Natural killer cell (primary cell): ENCODE measurements at regions not wholly inside any gene's neighbourhood (a gene's known extent, or its start where the extent isn't known, plus 50 kb on each side); places are given as distances from the start of the nearest gene placed in this dataset.
"Not testable (repeated sequence)": the region's sequence is repeated elsewhere in the genome, so short reads cannot be mapped to it uniquely, and the experiment has no call there.

Experiments used
- ATAC-seq, 3 donors: fragments of 150-1000 bp in 2 of 3; fragments of 200-7000 bp in 1 of 3; cut with Tn5 transposase; 1 replicate in 1 of 3; 2 replicates in 2 of 3; pipeline ENCODE4 v1.10.0; 2021; ENCODE audit warnings: mild to moderate bottlenecking in 2 of 3, moderate library complexity in 2 of 3
- DNase-seq, 2 donors: peaks; one replicate each; pipeline versions ENCODE4 v3.0.0 to v3.0.0-alpha.2; 2013 to 2021; ENCODE audit warnings: mixed read lengths in 1 of 2
- H3K27ac ChIP-seq: one replicate; pipeline ENCODE4 v1.5.1; 2013; ENCODE audit warnings: mild to moderate bottlenecking, low read length
- H3K27me3 ChIP-seq: one replicate; pipeline ENCODE4 v1.6.1; 2013; ENCODE audit warnings: low read length; ENCODE audit not compliant: control insufficient read depth, insufficient read depth
- H3K36me3 ChIP-seq: one replicate; pipeline ENCODE4 v1.6.1; 2013; ENCODE audit warnings: low read length; ENCODE audit not compliant: control insufficient read depth, insufficient read depth
- H3K4me1 ChIP-seq: one replicate; pipeline ENCODE4 v1.6.1; 2013; ENCODE audit warnings: low read length; ENCODE audit not compliant: control insufficient read depth, insufficient read depth
- H3K4me3 ChIP-seq: one replicate; pipeline ENCODE4 v1.5.1; 2013; ENCODE audit warnings: low read length
- H3K9me3 ChIP-seq: one replicate; pipeline ENCODE4 v1.6.1; 2013; ENCODE audit warnings: low read length; ENCODE audit not compliant: control insufficient read depth, insufficient read depth
- H3K27ac Mint-ChIP-seq, 2 donors: one replicate each; pipeline ENCODE4 v1.8.0; 2022; ENCODE audit warnings: mild to moderate bottlenecking in 2 of 2, mixed read lengths in 2 of 2, moderate library complexity in 1 of 2
- H3K27me3 Mint-ChIP-seq, 2 donors: one replicate each; pipeline ENCODE4 v1.8.0; 2022; ENCODE audit warnings: low read depth in 2 of 2, mixed read lengths in 2 of 2
- H3K36me3 Mint-ChIP-seq: one replicate; pipeline ENCODE4 v1.8.0; 2022; ENCODE audit warnings: mixed read lengths
- H3K4me1 Mint-ChIP-seq, 2 donors: one replicate each; pipeline ENCODE4 v1.8.0; 2022; ENCODE audit warnings: mixed read lengths in 2 of 2
- H3K4me3 Mint-ChIP-seq: one replicate; pipeline ENCODE4 v1.8.0; 2022; ENCODE audit warnings: mild to moderate bottlenecking, moderate library complexity, mixed read lengths
- H3K9me3 Mint-ChIP-seq, 2 donors: one replicate each; pipeline ENCODE4 v1.8.0; 2022; ENCODE audit warnings: mixed read lengths in 2 of 2
- WGBS: methylation state at CpG from one replicate; pipeline ENCODE4 v1.1.7; 2013; ENCODE audit warnings: missing lambda C conversion rate; ENCODE audit not compliant: insufficient coverage; 5-methylcytosine and 5-hydroxymethylcytosine counted together
- intact Hi-C: fragments of 100-400 bp; cut with micrococcal nuclease; formaldehyde crosslinking; loops from one replicate; pipeline ENCODE4 v1.14.2; 2022
- TF ChIP-seq, protein P1 (sequence below): fragments of 200-600 bp; IDR thresholded peaks from one replicate; pipeline ENCODE4 v1.8.0; 2022; ENCODE audit warnings: antibody characterized with exemption

- Histone ChIP-seq H3K4me1 (no peaks in the 10 kb centered on the region), H3K36me3 (no peaks in the 10 kb centered on the region), H3K27ac (no peak overlapping the region), H3K9me3 (peaks cover 10% of the 10 kb centered on the region), H3K4me3 (no peak overlapping the region), H3K27me3 (no peaks in the 10 kb centered on the region)
- H3K9me3 Mint-ChIP-seq = peaks cover 2 to 12% of the 10 kb centered on the region in 2 donors
- DNase-seq (no peak), ATAC-seq (no peak)
- H3K4me3 Mint-ChIP-seq = no peak overlapping the region
- H3K36me3 Mint-ChIP-seq = peaks cover 29% of the 10 kb centered on the region
- H3K27me3 Mint-ChIP-seq = peaks cover 11 to 17% of the 10 kb centered on the region in 2 donors
- intact Hi-C loops = no loop called here
- TF ChIP-seq, protein P1, sequence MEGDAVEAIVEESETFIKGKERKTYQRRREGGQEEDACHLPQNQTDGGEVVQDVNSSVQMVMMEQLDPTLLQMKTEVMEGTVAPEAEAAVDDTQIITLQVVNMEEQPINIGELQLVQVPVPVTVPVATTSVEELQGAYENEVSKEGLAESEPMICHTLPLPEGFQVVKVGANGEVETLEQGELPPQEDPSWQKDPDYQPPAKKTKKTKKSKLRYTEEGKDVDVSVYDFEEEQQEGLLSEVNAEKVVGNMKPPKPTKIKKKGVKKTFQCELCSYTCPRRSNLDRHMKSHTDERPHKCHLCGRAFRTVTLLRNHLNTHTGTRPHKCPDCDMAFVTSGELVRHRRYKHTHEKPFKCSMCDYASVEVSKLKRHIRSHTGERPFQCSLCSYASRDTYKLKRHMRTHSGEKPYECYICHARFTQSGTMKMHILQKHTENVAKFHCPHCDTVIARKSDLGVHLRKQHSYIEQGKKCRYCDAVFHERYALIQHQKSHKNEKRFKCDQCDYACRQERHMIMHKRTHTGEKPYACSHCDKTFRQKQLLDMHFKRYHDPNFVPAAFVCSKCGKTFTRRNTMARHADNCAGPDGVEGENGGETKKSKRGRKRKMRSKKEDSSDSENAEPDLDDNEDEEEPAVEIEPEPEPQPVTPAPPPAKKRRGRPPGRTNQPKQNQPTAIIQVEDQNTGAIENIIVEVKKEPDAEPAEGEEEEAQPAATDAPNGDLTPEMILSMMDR = no peak
- no peaks in the 10 kb centered on the region for H3K4me1 Mint-ChIP-seq
- H3K27ac Mint-ChIP-seq = no peak overlapping the region
Measured at GRCh38 chr2:175342085-175342484, 160.6 kb upstream of the ATP5MC3 start.

DNA sequence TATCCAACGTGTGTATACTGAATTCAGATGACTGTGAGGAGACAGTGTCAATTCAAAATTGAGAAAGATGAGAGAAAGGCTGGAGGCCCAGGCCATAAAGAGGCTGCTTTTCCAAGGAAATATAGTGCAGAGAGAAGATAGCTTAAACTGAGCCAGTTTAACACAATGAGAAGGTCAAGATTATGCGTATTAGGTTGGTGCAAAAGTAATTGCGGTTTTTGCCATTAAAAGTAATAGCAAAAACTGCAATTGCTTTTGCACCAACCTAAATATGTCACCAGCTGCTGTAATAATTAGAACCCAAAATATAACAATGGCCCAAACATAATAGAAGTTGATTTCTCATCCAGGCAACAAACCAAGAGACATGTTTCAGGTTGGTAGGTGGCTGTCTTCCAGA, 148.7 kb upstream of the ATP5MC3 start:
- DNase-seq (no peak), ATAC-seq (no peak)
- WGBS = 95% methylated on average over 3 of the region's 3 CpGs
- Histone ChIP-seq H3K9me3 (peaks cover 7% of the 10 kb centered on the region), H3K27ac (no peak overlapping the region), H3K27me3 (peaks cover 2% of the 10 kb centered on the region), H3K4me1 (no peaks in the 10 kb centered on the region), H3K4me3 (no peak overlapping the region), H3K36me3 (no peaks in the 10 kb centered on the region)
- TF ChIP-seq, protein P1 = no peak
- peaks cover 2 to 9% of the 10 kb centered on the region in 2 donors for H3K27me3 Mint-ChIP-seq
- peaks cover 13% of the 10 kb centered on the region for H3K36me3 Mint-ChIP-seq
- intact Hi-C loops = no loop called here
- no peak overlapping the region for H3K27ac Mint-ChIP-seq
- H3K4me3 Mint-ChIP-seq = no peak overlapping the region
- H3K4me1 Mint-ChIP-seq = no peaks in the 10 kb centered on the region
- H3K9me3 Mint-ChIP-seq = peaks cover 0 to 2% of the 10 kb centered on the region in 2 donors

DNA sequence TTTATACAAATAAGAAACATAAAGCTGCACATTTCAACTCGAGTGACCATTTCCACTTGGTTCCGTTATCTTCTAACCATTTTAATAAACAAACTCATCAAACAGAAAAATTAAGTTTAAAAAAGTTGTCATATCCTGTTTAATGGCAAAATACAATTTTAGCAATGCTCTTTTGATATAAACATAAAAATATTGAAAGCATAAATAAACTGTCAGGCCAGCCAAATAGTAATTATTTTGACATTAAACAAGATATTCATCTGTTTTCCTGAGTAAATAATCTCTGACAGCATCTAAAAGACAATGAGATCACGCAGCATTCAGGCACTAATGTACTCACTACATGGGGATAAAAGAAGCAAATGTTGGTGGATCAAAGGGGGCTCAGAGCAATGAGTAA, 145.3 kb upstream of the ATP5MC3 start:
- Mint-ChIP-seq H3K4me3 (no peak overlapping the region), H3K36me3 (peaks cover 14% of the 10 kb centered on the region), H3K27ac (no peak overlapping the region), H3K27me3 (peaks cover under 1 to 3% of the 10 kb centered on the region in 2 donors), H3K4me1 (no peaks in the 10 kb centered on the region), H3K9me3 (peaks cover 0 to 2% of the 10 kb centered on the region in 2 donors)
- no peak for ATAC-seq
- Histone ChIP-seq H3K4me3 (no peak overlapping the region), H3K27me3 (no peaks in the 10 kb centered on the region), H3K27ac (no peak overlapping the region), H3K9me3 (peaks cover 7% of the 10 kb centered on the region), H3K36me3 (no peaks in the 10 kb centered on the region), H3K4me1 (no peaks in the 10 kb centered on the region)
- 100% methylated on average over 2 of the region's 3 CpGs for WGBS
- TF ChIP-seq, protein P1 = no peak
- no peak for DNase-seq
- intact Hi-C loops = no loop called here

- H3K4me1 ChIP-seq, intact Hi-C loops, H3K9me3 ChIP-seq, H3K36me3 ChIP-seq, H3K27ac Mint-ChIP-seq, H3K27me3 ChIP-seq, H3K4me3 Mint-ChIP-seq, DNase-seq, H3K4me1 Mint-ChIP-seq, H3K9me3 Mint-ChIP-seq, H3K27me3 Mint-ChIP-seq, H3K4me3 ChIP-seq, ATAC-seq, H3K27ac ChIP-seq: not testable (repeated sequence)
- 100% methylated on average over 1 of the region's 2 CpGs for WGBS
- peaks cover 14% of the 10 kb centered on the region for H3K36me3 Mint-ChIP-seq
Measured at GRCh38 chr2:175326164-175326563, 144.7 kb upstream of the ATP5MC3 start.
